SK-N-SH (cell line): ENCODE measurements at regions not wholly inside any gene's neighbourhood (a gene's known extent, or its start where the extent isn't known, plus 50 kb on each side); places are given as distances from the start of the nearest gene placed in this dataset.

Source experiments
- EP300 ChIP-seq, 2 experiments: IDR thresholded peaks; 2 replicates each; pipeline versions ENCODE4 v1.4.0 to v1.6.1; 2012; ENCODE audit warnings: borderline replicate concordance in 1 of 2, low read depth in 1 of 2, low read length in 1 of 2
- EZH2phosphoT487 ChIP-seq: fragments of 200-600 bp; sonication (generic); IDR thresholded peaks from 2 replicates; pipeline ENCODE4 v1.6.1; 2017; ENCODE audit warnings: low read depth, mixed run types, mild to moderate bottlenecking, antibody characterized with exemption, moderate library complexity, borderline replicate concordance
- FOSL2 ChIP-seq: IDR thresholded peaks from 2 replicates; pipeline ENCODE4 v1.4.0; 2012; ENCODE audit warnings: low read depth, mild to moderate bottlenecking, moderate library complexity, borderline replicate concordance
- FOXJ3 ChIP-seq: sonication (generic); formaldehyde crosslinking; IDR thresholded peaks from 2 replicates; pipeline ENCODE4 v1.5.1; 2020; ENCODE audit warnings: mild to moderate bottlenecking, missing genetic modification reagents
- FOXM1 ChIP-seq: IDR thresholded peaks from 2 replicates; pipeline ENCODE4 v1.4.0; 2012; ENCODE audit warnings: low read depth, mild to moderate bottlenecking
- JUND ChIP-seq: IDR thresholded peaks from 2 replicates; pipeline ENCODE4 v1.4.0; 2012
- POLR2AphosphoS5 ChIP-seq: IDR thresholded peaks from 2 replicates; pipeline ENCODE4 v1.6.1; 2012; ENCODE audit warnings: low read depth, low read length
- TAF1 ChIP-seq: IDR thresholded peaks from 2 replicates; pipeline ENCODE4 v1.6.1; 2012; ENCODE audit warnings: low read depth, mild to moderate bottlenecking, low read length, moderate library complexity, borderline replicate concordance
- TEAD4 ChIP-seq: IDR thresholded peaks from 2 replicates; pipeline ENCODE4 v1.4.0; 2012; ENCODE audit warnings: mild to moderate bottlenecking, borderline replicate concordance; ENCODE audit not compliant: insufficient read depth
- USF2 ChIP-seq: fragments of 150-350 bp; IDR thresholded peaks from 2 replicates; pipeline ENCODE4 v1.6.1; 2017; ENCODE audit warnings: antibody characterized with exemption, low read length, low read depth, borderline replicate concordance
- YY1 ChIP-seq: IDR thresholded peaks from 2 replicates; pipeline ENCODE4 v1.4.0; 2012; ENCODE audit warnings: low read depth, mild to moderate bottlenecking
- TF ChIP-seq, protein P1 (sequence below): fragments of 200-600 bp; sonication (generic); IDR thresholded peaks from 2 replicates; pipeline ENCODE4 v1.6.1; 2017; ENCODE audit warnings: antibody characterized with exemption, mild to moderate bottlenecking, moderate library complexity
- TF ChIP-seq, protein P2 (sequence below): IDR thresholded peaks from 2 replicates; pipeline ENCODE4 v1.6.1; 2012; ENCODE audit warnings: mild to moderate bottlenecking, low read depth, low read length, moderate library complexity
- TF ChIP-seq, protein P3 (sequence below): IDR thresholded peaks from 2 replicates; pipeline ENCODE4 v1.4.0; 2012; ENCODE audit warnings: low read depth

GRCh38 chr16:75996491-75996890, 270.2 kb upstream of the CPHXL start:
- no peak for TF ChIP-seq FOXM1
- TF ChIP-seq, protein P1, sequence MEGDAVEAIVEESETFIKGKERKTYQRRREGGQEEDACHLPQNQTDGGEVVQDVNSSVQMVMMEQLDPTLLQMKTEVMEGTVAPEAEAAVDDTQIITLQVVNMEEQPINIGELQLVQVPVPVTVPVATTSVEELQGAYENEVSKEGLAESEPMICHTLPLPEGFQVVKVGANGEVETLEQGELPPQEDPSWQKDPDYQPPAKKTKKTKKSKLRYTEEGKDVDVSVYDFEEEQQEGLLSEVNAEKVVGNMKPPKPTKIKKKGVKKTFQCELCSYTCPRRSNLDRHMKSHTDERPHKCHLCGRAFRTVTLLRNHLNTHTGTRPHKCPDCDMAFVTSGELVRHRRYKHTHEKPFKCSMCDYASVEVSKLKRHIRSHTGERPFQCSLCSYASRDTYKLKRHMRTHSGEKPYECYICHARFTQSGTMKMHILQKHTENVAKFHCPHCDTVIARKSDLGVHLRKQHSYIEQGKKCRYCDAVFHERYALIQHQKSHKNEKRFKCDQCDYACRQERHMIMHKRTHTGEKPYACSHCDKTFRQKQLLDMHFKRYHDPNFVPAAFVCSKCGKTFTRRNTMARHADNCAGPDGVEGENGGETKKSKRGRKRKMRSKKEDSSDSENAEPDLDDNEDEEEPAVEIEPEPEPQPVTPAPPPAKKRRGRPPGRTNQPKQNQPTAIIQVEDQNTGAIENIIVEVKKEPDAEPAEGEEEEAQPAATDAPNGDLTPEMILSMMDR = no peak
- TF ChIP-seq, protein P2, sequence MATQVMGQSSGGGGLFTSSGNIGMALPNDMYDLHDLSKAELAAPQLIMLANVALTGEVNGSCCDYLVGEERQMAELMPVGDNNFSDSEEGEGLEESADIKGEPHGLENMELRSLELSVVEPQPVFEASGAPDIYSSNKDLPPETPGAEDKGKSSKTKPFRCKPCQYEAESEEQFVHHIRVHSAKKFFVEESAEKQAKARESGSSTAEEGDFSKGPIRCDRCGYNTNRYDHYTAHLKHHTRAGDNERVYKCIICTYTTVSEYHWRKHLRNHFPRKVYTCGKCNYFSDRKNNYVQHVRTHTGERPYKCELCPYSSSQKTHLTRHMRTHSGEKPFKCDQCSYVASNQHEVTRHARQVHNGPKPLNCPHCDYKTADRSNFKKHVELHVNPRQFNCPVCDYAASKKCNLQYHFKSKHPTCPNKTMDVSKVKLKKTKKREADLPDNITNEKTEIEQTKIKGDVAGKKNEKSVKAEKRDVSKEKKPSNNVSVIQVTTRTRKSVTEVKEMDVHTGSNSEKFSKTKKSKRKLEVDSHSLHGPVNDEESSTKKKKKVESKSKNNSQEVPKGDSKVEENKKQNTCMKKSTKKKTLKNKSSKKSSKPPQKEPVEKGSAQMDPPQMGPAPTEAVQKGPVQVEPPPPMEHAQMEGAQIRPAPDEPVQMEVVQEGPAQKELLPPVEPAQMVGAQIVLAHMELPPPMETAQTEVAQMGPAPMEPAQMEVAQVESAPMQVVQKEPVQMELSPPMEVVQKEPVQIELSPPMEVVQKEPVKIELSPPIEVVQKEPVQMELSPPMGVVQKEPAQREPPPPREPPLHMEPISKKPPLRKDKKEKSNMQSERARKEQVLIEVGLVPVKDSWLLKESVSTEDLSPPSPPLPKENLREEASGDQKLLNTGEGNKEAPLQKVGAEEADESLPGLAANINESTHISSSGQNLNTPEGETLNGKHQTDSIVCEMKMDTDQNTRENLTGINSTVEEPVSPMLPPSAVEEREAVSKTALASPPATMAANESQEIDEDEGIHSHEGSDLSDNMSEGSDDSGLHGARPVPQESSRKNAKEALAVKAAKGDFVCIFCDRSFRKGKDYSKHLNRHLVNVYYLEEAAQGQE = no peak
- TF ChIP-seq TEAD4 = no peak
- TF ChIP-seq JUND = no peak
- TF ChIP-seq, protein P3, sequence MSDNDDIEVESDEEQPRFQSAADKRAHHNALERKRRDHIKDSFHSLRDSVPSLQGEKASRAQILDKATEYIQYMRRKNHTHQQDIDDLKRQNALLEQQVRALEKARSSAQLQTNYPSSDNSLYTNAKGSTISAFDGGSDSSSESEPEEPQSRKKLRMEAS = no peak
- TF ChIP-seq POLR2AphosphoS5 = no peak
- no peak for TF ChIP-seq EZH2phosphoT487
- no peak for TF ChIP-seq YY1
- no peak for TF ChIP-seq TAF1
- TF ChIP-seq FOXJ3 (CRISPR knock-in tag) = no peak
- no peak for TF ChIP-seq EP300 (IDR thresholded peaks at IDR 0.05; ENCODE audit: borderline replicate concordance in 1 of 2, low read depth in 1 of 2, low read length in 1 of 2)
- no peak for TF ChIP-seq FOSL2
- TF ChIP-seq USF2 = no peak
